ENCODE measurements at regions not wholly inside any gene's neighbourhood (a gene's known extent, or its start where the extent isn't known, plus 50 kb on each side); places are given as distances from the start of the nearest gene placed in this dataset.

- no peak for TF ChIP-seq POLR2A (IDR thresholded peaks at IDR 0.05)
- TF ChIP-seq CTCF (IDR thresholded peaks at IDR 0.05) = no peak
Measured at GRCh38 chr9:94183240-94183999, 75.7 kb upstream of the ZNF169 start.

All from breast epithelium (tissue), 3 donors.